GM18505 (cell line): ENCODE measurements at regions not wholly inside any gene's neighbourhood (a gene's known extent, or its start where the extent isn't known, plus 50 kb on each side); places are given as distances from the start of the nearest gene placed in this dataset.
"Not testable (repeated sequence)": the region's sequence is repeated elsewhere in the genome, so short reads cannot be mapped to it uniquely, and the experiment has no call there.

Experiments
- ATAC-seq: cut with Tn5 transposase; IDR thresholded peaks from one replicate; pipeline ENCODE4 v1.9.1; 2021; ENCODE audit not compliant: unreplicated experiment
- POLR2A ChIP-seq: IDR thresholded peaks from 4 replicates; pipeline ENCODE4 v1.6.1; 2011; ENCODE audit warnings: borderline replicate concordance; ENCODE audit not compliant: insufficient read depth, insufficient read length; ENCODE audit errors: extremely low read depth

- TF ChIP-seq POLR2A, result no peak
- peak; percentile 97 for ATAC-seq
Observed at GRCh38 chr5:91293131-91293530, 90.0 kb downstream of the ARRDC3 start.

- ATAC-seq, result no peak
- TF ChIP-seq POLR2A, result no peak
Observed at GRCh38 chr5:91291628-91292569, 91.2 kb downstream of the ARRDC3 start.

- no peak for ATAC-seq
- no peak for TF ChIP-seq POLR2A
Observed at GRCh38 chr5:91288118-91288916, 94.8 kb downstream of the ARRDC3 start.

GRCh38 chr5:91285062-91285461 is 98.1 kb downstream of the ARRDC3 start:
- not testable (repeated sequence) for ATAC-seq

- no peak for TF ChIP-seq POLR2A
- ATAC-seq, result no peak
Observed at GRCh38 chr5:91283899-91284298, 99.2 kb downstream of the ARRDC3 start.

GRCh38 chr5:91283326-91283725 is 99.8 kb downstream of the ARRDC3 start:
- no peak for ATAC-seq
- TF ChIP-seq POLR2A, result no peak

GRCh38 chr5:91282210-91282609 is 100.9 kb downstream of the ARRDC3 start:
- no peak for TF ChIP-seq POLR2A
- ATAC-seq, result no peak

GRCh38 chr5:91281401-91281800 is 101.7 kb downstream of the ARRDC3 start:
- TF ChIP-seq POLR2A, result no peak
- ATAC-seq, result no peak

- peak; percentile 79 for TF ChIP-seq POLR2A
- peak; percentile 95 for ATAC-seq
Observed at GRCh38 chr5:91280362-91281269, 102.5 kb downstream of the ARRDC3 start.

- no peak for ATAC-seq
Observed at GRCh38 chr5:91277840-91278239, 105.3 kb downstream of the ARRDC3 start.

GRCh38 chr5:91277093-91277626 is 106.0 kb downstream of the ARRDC3 start:
- no peak for ATAC-seq
- TF ChIP-seq POLR2A, result no peak

More at GRCh38 chr5:91277840-91278239, 105.3 kb downstream of the ARRDC3 start:
- no peak for TF ChIP-seq POLR2A

- TF ChIP-seq POLR2A, result no peak
- peak; percentile 77 for ATAC-seq
Observed at GRCh38 chr5:91272858-91273257, 110.3 kb downstream of the ARRDC3 start.
